ENCODE measurements at regions not wholly inside any gene's neighbourhood (a gene's known extent, or its start where the extent isn't known, plus 50 kb on each side); places are given as distances from the start of the nearest gene placed in this dataset.

- H3K4me3 Mint-ChIP-seq, result no peak overlapping the region
- peak overlapping the region; percentile 85 for H3K27ac Mint-ChIP-seq
- Histone ChIP-seq H2AFZ (replicated peaks) (no peak overlapping the region), H3K4me2 (no peak overlapping the region), H3K4me1 (peaks cover 17% of the 10 kb centered on the region), H3K9me3 (ENCODE audit: low read depth) (no peaks in the 10 kb centered on the region), H3K79me2 (ENCODE audit: low read depth) (no peaks in the 10 kb centered on the region), H3K4me3 (no peak overlapping the region), H3F3A (ENCODE audit: low read depth) (peaks cover 9% of the 10 kb centered on the region), H4K20me1 (ENCODE audit: low read depth) (no peaks in the 10 kb centered on the region), H3K27ac (no peak overlapping the region), H3K36me3 (no peaks in the 10 kb centered on the region), H3K27me3 (peaks cover 25% of the 10 kb centered on the region), H3K9ac (no peak overlapping the region)
- TF ChIP-seq, protein P1, sequence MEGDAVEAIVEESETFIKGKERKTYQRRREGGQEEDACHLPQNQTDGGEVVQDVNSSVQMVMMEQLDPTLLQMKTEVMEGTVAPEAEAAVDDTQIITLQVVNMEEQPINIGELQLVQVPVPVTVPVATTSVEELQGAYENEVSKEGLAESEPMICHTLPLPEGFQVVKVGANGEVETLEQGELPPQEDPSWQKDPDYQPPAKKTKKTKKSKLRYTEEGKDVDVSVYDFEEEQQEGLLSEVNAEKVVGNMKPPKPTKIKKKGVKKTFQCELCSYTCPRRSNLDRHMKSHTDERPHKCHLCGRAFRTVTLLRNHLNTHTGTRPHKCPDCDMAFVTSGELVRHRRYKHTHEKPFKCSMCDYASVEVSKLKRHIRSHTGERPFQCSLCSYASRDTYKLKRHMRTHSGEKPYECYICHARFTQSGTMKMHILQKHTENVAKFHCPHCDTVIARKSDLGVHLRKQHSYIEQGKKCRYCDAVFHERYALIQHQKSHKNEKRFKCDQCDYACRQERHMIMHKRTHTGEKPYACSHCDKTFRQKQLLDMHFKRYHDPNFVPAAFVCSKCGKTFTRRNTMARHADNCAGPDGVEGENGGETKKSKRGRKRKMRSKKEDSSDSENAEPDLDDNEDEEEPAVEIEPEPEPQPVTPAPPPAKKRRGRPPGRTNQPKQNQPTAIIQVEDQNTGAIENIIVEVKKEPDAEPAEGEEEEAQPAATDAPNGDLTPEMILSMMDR (IDR thresholded peaks at IDR 0.05), result no peak
- TF ChIP-seq EZH2phosphoT487 (IDR thresholded peaks at IDR 0.05), result no peak
- TF ChIP-seq EZH2 (IDR thresholded peaks at IDR 0.05), result no peak
- H3K36me3 Mint-ChIP-seq, result no peaks in the 10 kb centered on the region
- H3K27me3 Mint-ChIP-seq (ENCODE audit: insufficient read depth, low read depth), result peaks cover 29% of the 10 kb centered on the region
- DNase-seq (ENCODE audit: low spot score), result no peak
- H3K4me1 Mint-ChIP-seq, result peaks cover 22% of the 10 kb centered on the region
- H3K9me3 Mint-ChIP-seq, result peaks cover 2% of the 10 kb centered on the region
Measured at GRCh38 chr1:23615423-23615822, 56.1 kb upstream of the ID3 start.

DNA sequence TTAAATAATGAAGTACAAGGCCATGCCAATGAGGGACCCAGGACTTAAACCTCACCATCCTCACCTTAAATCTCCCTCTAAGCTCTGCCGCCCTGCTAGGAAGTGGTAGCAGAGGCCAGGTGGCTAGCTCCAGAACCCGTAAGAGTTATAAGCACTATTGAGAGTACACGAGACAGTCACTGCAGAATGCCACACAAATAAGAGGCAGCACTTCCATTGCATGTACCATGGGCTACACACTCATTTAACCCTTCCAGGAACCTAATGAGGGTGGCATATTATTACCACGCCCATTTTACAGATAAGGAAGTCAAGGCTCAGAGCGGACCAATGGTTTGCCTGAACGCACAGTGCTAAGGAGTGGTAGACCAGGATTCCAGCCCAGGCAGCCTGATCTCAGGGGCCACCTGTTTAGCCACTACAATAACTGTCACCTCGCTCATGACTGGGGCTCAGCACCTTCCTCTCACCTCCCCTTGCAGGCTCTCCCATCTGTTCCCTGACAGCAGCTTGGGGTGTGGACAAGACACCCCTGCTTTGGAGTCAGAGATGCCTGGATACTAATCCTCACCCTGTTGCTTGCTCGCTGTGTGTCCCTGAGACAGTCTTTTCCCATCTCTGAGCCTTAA lies 54.8 kb upstream of the ID3 start:
- H3K79me2 ChIP-seq (ENCODE audit: low read depth), result no peaks in the 10 kb centered on the region
- peaks cover 6% of the 10 kb centered on the region for H3F3A ChIP-seq (ENCODE audit: low read depth)
- no peaks in the 10 kb centered on the region for H3K9me3 ChIP-seq (ENCODE audit: low read depth)
- Mint-ChIP-seq H3K4me3 (no peak overlapping the region), H3K36me3 (no peaks in the 10 kb centered on the region), H3K4me1 (peaks cover 16% of the 10 kb centered on the region), H3K9me3 (peaks cover 2% of the 10 kb centered on the region), H3K27ac (no peak overlapping the region), H3K27me3 (ENCODE audit: insufficient read depth, low read depth) (peaks cover 20% of the 10 kb centered on the region)
- no peak overlapping the region for H3K4me3 ChIP-seq
- H3K9ac ChIP-seq, result no peak overlapping the region
- no peak for TF ChIP-seq EZH2phosphoT487 (IDR thresholded peaks at IDR 0.05)
- TF ChIP-seq EZH2 (IDR thresholded peaks at IDR 0.05), result no peak
- TF ChIP-seq, protein P1 (IDR thresholded peaks at IDR 0.05), result no peak
- DNase-seq (ENCODE audit: low spot score), result no peak
- H3K36me3 ChIP-seq, result no peaks in the 10 kb centered on the region
- no peak overlapping the region for H2AFZ ChIP-seq (replicated peaks)
- H4K20me1 ChIP-seq (ENCODE audit: low read depth), result no peaks in the 10 kb centered on the region
- H3K27me3 ChIP-seq, result peaks cover 12% of the 10 kb centered on the region
- H3K4me2 ChIP-seq, result no peak overlapping the region
- peaks cover 13% of the 10 kb centered on the region for H3K4me1 ChIP-seq
- H3K27ac ChIP-seq, result no peak overlapping the region

DNA sequence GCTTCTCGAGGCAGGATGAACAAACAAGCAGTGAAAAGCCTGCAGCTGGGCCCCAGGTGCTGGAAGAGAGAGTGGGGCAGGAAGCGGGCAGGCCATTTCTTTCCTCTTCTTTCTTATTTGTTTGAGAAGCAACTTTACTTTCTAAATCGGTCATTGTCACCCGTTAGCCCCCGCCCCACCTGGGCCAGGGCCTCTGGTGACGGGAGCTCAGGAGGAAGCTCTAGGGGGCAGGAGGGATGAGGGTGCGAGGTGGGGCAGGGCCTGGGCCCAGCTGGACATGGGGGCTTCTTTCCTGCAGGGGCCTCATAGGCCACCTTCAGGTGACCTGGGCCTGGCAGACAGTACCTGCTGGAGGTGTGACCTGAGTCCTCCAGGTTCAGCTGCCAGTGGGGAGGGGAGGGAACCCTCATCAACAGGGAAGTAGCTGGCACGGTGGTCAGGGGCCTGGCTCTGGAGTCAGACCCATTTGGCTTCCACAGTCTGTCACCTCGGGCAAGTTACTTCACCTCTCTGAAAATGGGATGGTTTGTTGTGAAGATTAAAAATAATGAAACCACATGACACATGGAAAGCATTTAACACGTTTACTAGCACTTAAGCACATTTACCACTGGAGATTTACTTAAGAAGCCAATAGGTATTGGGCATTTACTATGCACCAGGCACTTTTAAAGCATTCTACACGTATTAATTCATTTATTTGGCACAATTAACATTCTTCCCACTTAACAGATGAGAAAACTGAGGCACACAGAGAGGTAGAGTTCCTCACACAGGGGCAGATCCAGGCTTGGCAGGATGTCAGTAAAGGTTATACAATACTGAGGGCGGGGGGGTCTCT lies 54.1 kb upstream of the ID3 start:
- Histone ChIP-seq H3K27me3 (peaks cover 5% of the 10 kb centered on the region), H3K4me1 (peaks cover 13% of the 10 kb centered on the region), H3K36me3 (no peaks in the 10 kb centered on the region), H3K4me2 (no peak overlapping the region), H3K79me2 (ENCODE audit: low read depth) (no peaks in the 10 kb centered on the region), H3K9me3 (ENCODE audit: low read depth) (no peaks in the 10 kb centered on the region), H3K27ac (no peak overlapping the region), H3K9ac (no peak overlapping the region), H3F3A (ENCODE audit: low read depth) (peaks cover 6% of the 10 kb centered on the region), H2AFZ (replicated peaks) (no peak overlapping the region), H3K4me3 (no peak overlapping the region), H4K20me1 (ENCODE audit: low read depth) (no peaks in the 10 kb centered on the region)
- Mint-ChIP-seq H3K27ac (peak overlapping the region; percentile 42), H3K4me3 (no peak overlapping the region), H3K4me1 (peaks cover 12% of the 10 kb centered on the region), H3K9me3 (peaks cover 2% of the 10 kb centered on the region), H3K36me3 (no peaks in the 10 kb centered on the region), H3K27me3 (ENCODE audit: insufficient read depth, low read depth) (peaks cover 13% of the 10 kb centered on the region)
- DNase-seq (ENCODE audit: low spot score), result no peak
- TF ChIP-seq, protein P1 (IDR thresholded peaks at IDR 0.05), result no peak
- TF ChIP-seq EZH2 (IDR thresholded peaks at IDR 0.05) (no peak), EZH2phosphoT487 (IDR thresholded peaks at IDR 0.05) (no peak)

Data from neural progenitor cell (in vitro differentiated cells).